ENCODE measurements at regions not wholly inside any gene's neighbourhood (a gene's known extent, or its start where the extent isn't known, plus 50 kb on each side); places are given as distances from the start of the nearest gene placed in this dataset.

DNA sequence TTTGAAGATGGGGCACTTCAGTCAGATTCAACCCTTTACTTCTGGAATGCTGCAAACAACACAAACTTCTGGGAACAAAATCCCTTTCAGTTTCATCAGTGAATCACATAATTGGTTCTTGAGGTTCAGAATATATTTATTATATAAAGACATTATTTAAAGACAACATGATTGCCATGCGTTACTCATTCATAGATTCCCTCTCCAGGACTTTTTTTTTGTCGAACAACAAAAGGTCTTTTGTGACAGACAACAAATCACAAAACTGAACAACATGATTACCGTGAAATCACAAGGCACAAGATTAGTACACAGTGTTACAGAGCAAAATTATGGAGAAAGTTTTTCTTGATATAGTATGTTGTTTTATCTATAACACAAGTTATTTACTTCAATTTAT, 1815.0 kb downstream of the NCAM2 start:
- H3K9ac ChIP-seq (replicated peaks in 1 of 4; ENCODE audit: extremely low read depth in 1 of 4, low read depth in 3 of 4, low read length in 3 of 4): no peak overlapping the region
- ChIA-PET CTCF (ENCODE audit: partially characterized antibody) (no interaction called here), POLR2A (ENCODE audit: partially characterized antibody) (no interaction called here)
- no peak overlapping the region for H2BK5ac ChIP-seq (ENCODE audit: low read depth, low read length)
- no peak overlapping the region for H2AK5ac ChIP-seq (ENCODE audit: low read depth, low read length)
- no peak overlapping the region for H3K4me2 ChIP-seq (ENCODE audit: insufficient read depth in 1 of 2, low read depth in 2 of 2, low read length in 2 of 2)
- H3K79me1 ChIP-seq (ENCODE audit: low read depth, low read length): no peaks in the 10 kb centered on the region
- H4K5ac ChIP-seq (ENCODE audit: insufficient read length, low read depth, low read length): no peak overlapping the region
- H2BK15ac ChIP-seq (ENCODE audit: low read length): no peak overlapping the region
- no peak overlapping the region for H3K27ac ChIP-seq (ENCODE audit: low read depth, low read length)
- H4K20me1 ChIP-seq (replicated peaks in 1 of 2; ENCODE audit: control insufficient read depth in 1 of 2, insufficient read depth in 2 of 2, low read length in 2 of 2): no peaks in the 10 kb centered on the region
- no peaks in the 10 kb centered on the region for H3K79me2 ChIP-seq (ENCODE audit: control insufficient read depth in 1 of 2, insufficient read depth in 2 of 2, low read length in 2 of 2)
- H4K91ac ChIP-seq (replicated peaks; ENCODE audit: insufficient read length, low read length): no peak overlapping the region
- no peaks in the 10 kb centered on the region for H3K36me3 ChIP-seq (ENCODE audit: control insufficient read depth in 2 of 4, insufficient read depth in 4 of 4, low read length in 3 of 4)
- DNase-seq (ENCODE audit: low read depth in 1 of 2, low spot score in 2 of 2) (no peak), FAIRE-seq (no peak)
- no peaks in the 10 kb centered on the region for H3K4me1 ChIP-seq (replicated peaks in 1 of 4; ENCODE audit: control insufficient read depth in 3 of 4, insufficient read depth in 4 of 4, low read length in 3 of 4)
- H2BK12ac ChIP-seq (ENCODE audit: low read depth, low read length): no peak overlapping the region
- H3K18ac ChIP-seq (ENCODE audit: extremely low read depth, low read length): no peak overlapping the region
- no peak overlapping the region for H3K14ac ChIP-seq (ENCODE audit: insufficient read length)
- H3K4me3 ChIP-seq (ENCODE audit: extremely low read depth in 1 of 4, insufficient read depth in 2 of 4, low read depth in 3 of 4, low read length in 4 of 4): no peak overlapping the region
- no peak overlapping the region for H2BK20ac ChIP-seq (ENCODE audit: low read length)
- no peak overlapping the region for H3K23ac ChIP-seq (ENCODE audit: insufficient read length)
- no peak overlapping the region for H3K4ac ChIP-seq (replicated peaks; ENCODE audit: insufficient read length, low read depth, low read length)
- H2BK120ac ChIP-seq (replicated peaks; ENCODE audit: low read depth, low read length): no peak overlapping the region
- WGBS, 2 experiments (ENCODE audit: extremely low coverage in 1 of 2, insufficient coverage in 1 of 2, insufficient read length in 1 of 2, insufficient replicate concordance in 2 of 2, low coverage in 1 of 2, low lambda C conversion rate in 2 of 2, missing lambda C conversion rate in 1 of 2): 94% methylated on average over 3 of the region's 3 CpGs; no CpG with 5 or more reads in 1 of the 2 experiments
- H3K56ac ChIP-seq (replicated peaks; ENCODE audit: insufficient read length, low read depth, low read length): no peak overlapping the region
- no peak overlapping the region for H4K8ac ChIP-seq (ENCODE audit: extremely low read depth, insufficient read depth, low read length)
- no peaks in the 10 kb centered on the region for H3K23me2 ChIP-seq (ENCODE audit: low read depth, low read length)
- no peak overlapping the region for H2AFZ ChIP-seq (ENCODE audit: low read length)
- no peaks in the 10 kb centered on the region for H3K27me3 ChIP-seq (replicated peaks in 1 of 4; ENCODE audit: control insufficient read depth in 3 of 4, extremely low read depth in 1 of 4, insufficient read depth in 3 of 4, low read length in 3 of 4)
- no peaks in the 10 kb centered on the region for H3K9me3 ChIP-seq (ENCODE audit: insufficient read depth in 2 of 2, low read depth in 1 of 2, low read length in 1 of 2)
- TF ChIP-seq CHD2 (IDR thresholded peaks at IDR 0.05; ENCODE audit: low read length) (no peak), RBBP5 (IDR thresholded peaks at IDR 0.05; ENCODE audit: borderline replicate concordance, low read depth, low read length) (no peak), ASH2L (IDR thresholded peaks at IDR 0.05; ENCODE audit: low read length) (no peak), ZNF274 (IDR thresholded peaks at IDR 0.05; ENCODE audit: borderline replicate concordance, extremely low read depth, low read length) (no peak), SUZ12 (IDR thresholded peaks at IDR 0.05; ENCODE audit: low read length) (no peak), TEAD4 (IDR thresholded peaks at IDR 0.05; ENCODE audit: low read depth, low read length) (no peak), MAFK (IDR thresholded peaks at IDR 0.05; ENCODE audit: low read depth, low read length) (no peak), JUND (IDR thresholded peaks at IDR 0.05; ENCODE audit: low read length) (no peak)
- TF ChIP-seq, protein P1, sequence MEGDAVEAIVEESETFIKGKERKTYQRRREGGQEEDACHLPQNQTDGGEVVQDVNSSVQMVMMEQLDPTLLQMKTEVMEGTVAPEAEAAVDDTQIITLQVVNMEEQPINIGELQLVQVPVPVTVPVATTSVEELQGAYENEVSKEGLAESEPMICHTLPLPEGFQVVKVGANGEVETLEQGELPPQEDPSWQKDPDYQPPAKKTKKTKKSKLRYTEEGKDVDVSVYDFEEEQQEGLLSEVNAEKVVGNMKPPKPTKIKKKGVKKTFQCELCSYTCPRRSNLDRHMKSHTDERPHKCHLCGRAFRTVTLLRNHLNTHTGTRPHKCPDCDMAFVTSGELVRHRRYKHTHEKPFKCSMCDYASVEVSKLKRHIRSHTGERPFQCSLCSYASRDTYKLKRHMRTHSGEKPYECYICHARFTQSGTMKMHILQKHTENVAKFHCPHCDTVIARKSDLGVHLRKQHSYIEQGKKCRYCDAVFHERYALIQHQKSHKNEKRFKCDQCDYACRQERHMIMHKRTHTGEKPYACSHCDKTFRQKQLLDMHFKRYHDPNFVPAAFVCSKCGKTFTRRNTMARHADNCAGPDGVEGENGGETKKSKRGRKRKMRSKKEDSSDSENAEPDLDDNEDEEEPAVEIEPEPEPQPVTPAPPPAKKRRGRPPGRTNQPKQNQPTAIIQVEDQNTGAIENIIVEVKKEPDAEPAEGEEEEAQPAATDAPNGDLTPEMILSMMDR (IDR thresholded peaks at IDR 0.05; ENCODE audit: control extremely low read depth in 1 of 3, insufficient read depth in 1 of 3, low read depth in 1 of 3, low read length in 3 of 3): no peak
- TF ChIP-seq, protein P2, sequence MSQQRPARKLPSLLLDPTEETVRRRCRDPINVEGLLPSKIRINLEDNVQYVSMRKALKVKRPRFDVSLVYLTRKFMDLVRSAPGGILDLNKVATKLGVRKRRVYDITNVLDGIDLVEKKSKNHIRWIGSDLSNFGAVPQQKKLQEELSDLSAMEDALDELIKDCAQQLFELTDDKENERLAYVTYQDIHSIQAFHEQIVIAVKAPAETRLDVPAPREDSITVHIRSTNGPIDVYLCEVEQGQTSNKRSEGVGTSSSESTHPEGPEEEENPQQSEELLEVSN (IDR thresholded peaks at IDR 0.05): no peak
- TF ChIP-seq, protein P3, sequence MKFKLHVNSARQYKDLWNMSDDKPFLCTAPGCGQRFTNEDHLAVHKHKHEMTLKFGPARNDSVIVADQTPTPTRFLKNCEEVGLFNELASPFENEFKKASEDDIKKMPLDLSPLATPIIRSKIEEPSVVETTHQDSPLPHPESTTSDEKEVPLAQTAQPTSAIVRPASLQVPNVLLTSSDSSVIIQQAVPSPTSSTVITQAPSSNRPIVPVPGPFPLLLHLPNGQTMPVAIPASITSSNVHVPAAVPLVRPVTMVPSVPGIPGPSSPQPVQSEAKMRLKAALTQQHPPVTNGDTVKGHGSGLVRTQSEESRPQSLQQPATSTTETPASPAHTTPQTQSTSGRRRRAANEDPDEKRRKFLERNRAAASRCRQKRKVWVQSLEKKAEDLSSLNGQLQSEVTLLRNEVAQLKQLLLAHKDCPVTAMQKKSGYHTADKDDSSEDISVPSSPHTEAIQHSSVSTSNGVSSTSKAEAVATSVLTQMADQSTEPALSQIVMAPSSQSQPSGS (IDR thresholded peaks at IDR 0.05; ENCODE audit: low read length): no peak

Data from H1 (cell line).